Gastrocnemius medialis (tissue), 4 donors: ENCODE measurements at regions not wholly inside any gene's neighbourhood (a gene's known extent, or its start where the extent isn't known, plus 50 kb on each side); places are given as distances from the start of the nearest gene placed in this dataset.

ENCODE experiments used
- ATAC-seq, 2 donors: fragments of 150-250 bp; one replicate each; pipeline ENCODE4 v1.9.1; 2016
- DNase-seq, 2 donors: peaks; one replicate each; pipeline ENCODE4 v3.0.0-alpha.2; 2019
- H3K27ac ChIP-seq, 4 donors: fragments of 200-600 bp; sonication (generic); 1 replicate in 1 of 4; 2 replicates in 3 of 4; pipeline ENCODE4 v1.5.1; 2016 to 2018; ENCODE audit warnings: mild to moderate bottlenecking in 2 of 4, moderate library complexity in 1 of 4
- H3K27me3 ChIP-seq, 3 donors: fragments of 200-600 bp; sonication (generic) in 2 of 3; 1 replicate in 1 of 3; 2 replicates in 2 of 3; pipeline versions ENCODE4 v1.5.1 to v1.6.0; 2016 to 2019; ENCODE audit warnings: mild to moderate bottlenecking in 1 of 3, moderate library complexity in 1 of 3
- H3K36me3 ChIP-seq, 2 donors: fragments of 200-600 bp; sonication (generic) in 1 of 2; one replicate each; pipeline ENCODE4 v1.5.1; 2017 to 2018
- H3K4me1 ChIP-seq, 2 donors: fragments of 200-600 bp; sonication (generic) in 1 of 2; one replicate each; pipeline ENCODE4 v1.5.1; 2016 to 2017; ENCODE audit warnings: mild to moderate bottlenecking in 2 of 2
- H3K4me3 ChIP-seq, 4 donors: fragments of 200-600 bp; sonication (generic) in 3 of 4; 1 replicate in 1 of 4; 2 replicates in 3 of 4; pipeline ENCODE4 v1.5.1; 2016 to 2019; ENCODE audit warnings: mild to moderate bottlenecking in 2 of 4
- H3K9me3 ChIP-seq, 3 donors: fragments of 200-600 bp; sonication (generic) in 2 of 3; 1 replicate in 1 of 3; 2 replicates in 2 of 3; pipeline ENCODE4 v1.5.1; 2016 to 2019
- POLR2A ChIP-seq, 2 donors: fragments of 450-650 bp; IDR thresholded peaks; one replicate each; pipeline ENCODE4 v1.6.1; 2017; ENCODE audit warnings: antibody characterized with exemption in 2 of 2, mild to moderate bottlenecking in 2 of 2, moderate library complexity in 2 of 2
- in situ Hi-C, 4 donors: fragments of 200-750 bp; cut with MboI; loops; one replicate each; pipeline versions ENCODE4 v1.15.0 to v1.8.0; 2017; ENCODE audit warnings: low sequenced_read_pairs in 4 of 4
- intact Hi-C: fragments of 100-400 bp; cut with DNase I; formaldehyde crosslinking; loops from one replicate; pipeline ENCODE4 v1.15.1; 2023; ENCODE audit warnings: low total_unique reads
- TF ChIP-seq, protein P1 (sequence below), 5 experiments: fragments of 450-650 bp in 3 of 5; fragments of 200-600 bp in 2 of 5; sonication (generic) in 2 of 5; IDR thresholded peaks in 4 of 5; conservative IDR thresholded peaks in 1 of 5; 1 replicate in 4 of 5; 2 replicates in 1 of 5; pipeline ENCODE4 v1.5.1; 2016 to 2019; ENCODE audit warnings: antibody characterized with exemption in 5 of 5, mild to moderate bottlenecking in 3 of 5, moderate library complexity in 3 of 5

- no peak for ATAC-seq
- intact Hi-C loops, result no loop called here
- Histone ChIP-seq H3K4me1 (no peaks in the 10 kb centered on the region), H3K4me3 (no peak overlapping the region), H3K27ac (no peak overlapping the region), H3K9me3 (peaks cover 0 to 5% (median 0%) of the 10 kb centered on the region in 3 donors), H3K36me3 (no peaks in the 10 kb centered on the region), H3K27me3 (no peaks in the 10 kb centered on the region)
- DNase-seq, result no peak
- in situ Hi-C loops, result no loop called here
- TF ChIP-seq, protein P1, sequence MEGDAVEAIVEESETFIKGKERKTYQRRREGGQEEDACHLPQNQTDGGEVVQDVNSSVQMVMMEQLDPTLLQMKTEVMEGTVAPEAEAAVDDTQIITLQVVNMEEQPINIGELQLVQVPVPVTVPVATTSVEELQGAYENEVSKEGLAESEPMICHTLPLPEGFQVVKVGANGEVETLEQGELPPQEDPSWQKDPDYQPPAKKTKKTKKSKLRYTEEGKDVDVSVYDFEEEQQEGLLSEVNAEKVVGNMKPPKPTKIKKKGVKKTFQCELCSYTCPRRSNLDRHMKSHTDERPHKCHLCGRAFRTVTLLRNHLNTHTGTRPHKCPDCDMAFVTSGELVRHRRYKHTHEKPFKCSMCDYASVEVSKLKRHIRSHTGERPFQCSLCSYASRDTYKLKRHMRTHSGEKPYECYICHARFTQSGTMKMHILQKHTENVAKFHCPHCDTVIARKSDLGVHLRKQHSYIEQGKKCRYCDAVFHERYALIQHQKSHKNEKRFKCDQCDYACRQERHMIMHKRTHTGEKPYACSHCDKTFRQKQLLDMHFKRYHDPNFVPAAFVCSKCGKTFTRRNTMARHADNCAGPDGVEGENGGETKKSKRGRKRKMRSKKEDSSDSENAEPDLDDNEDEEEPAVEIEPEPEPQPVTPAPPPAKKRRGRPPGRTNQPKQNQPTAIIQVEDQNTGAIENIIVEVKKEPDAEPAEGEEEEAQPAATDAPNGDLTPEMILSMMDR (IDR thresholded peaks at IDR 0.05 in 4 of 5, conservative IDR thresholded peaks at IDR 0.05 in 1 of 5), result no peak
- no peak for TF ChIP-seq POLR2A (IDR thresholded peaks at IDR 0.05)
These were observed 330.0 kb upstream of the POU3F1 start for GRCh38 chr1:38376577-38376976.

- ATAC-seq (no peak), DNase-seq (no peak)
- TF ChIP-seq, protein P1 (IDR thresholded peaks at IDR 0.05 in 4 of 5, conservative IDR thresholded peaks at IDR 0.05 in 1 of 5), result no peak
- no peak for TF ChIP-seq POLR2A (IDR thresholded peaks at IDR 0.05)
- intact Hi-C loops (no loop called here), in situ Hi-C loops (no loop called here)
- no peak overlapping the region for H3K4me3 ChIP-seq
- H3K27me3 ChIP-seq, result peaks cover 0 to 2% (median 0%) of the 10 kb centered on the region in 3 donors
- H3K36me3 ChIP-seq, result no peaks in the 10 kb centered on the region
- H3K27ac ChIP-seq, result no peak overlapping the region
- H3K9me3 ChIP-seq, result peaks cover 0 to 5% (median 0%) of the 10 kb centered on the region in 3 donors
- no peaks in the 10 kb centered on the region for H3K4me1 ChIP-seq
These were observed 328.4 kb upstream of the POU3F1 start for GRCh38 chr1:38375035-38375434.

DNA sequence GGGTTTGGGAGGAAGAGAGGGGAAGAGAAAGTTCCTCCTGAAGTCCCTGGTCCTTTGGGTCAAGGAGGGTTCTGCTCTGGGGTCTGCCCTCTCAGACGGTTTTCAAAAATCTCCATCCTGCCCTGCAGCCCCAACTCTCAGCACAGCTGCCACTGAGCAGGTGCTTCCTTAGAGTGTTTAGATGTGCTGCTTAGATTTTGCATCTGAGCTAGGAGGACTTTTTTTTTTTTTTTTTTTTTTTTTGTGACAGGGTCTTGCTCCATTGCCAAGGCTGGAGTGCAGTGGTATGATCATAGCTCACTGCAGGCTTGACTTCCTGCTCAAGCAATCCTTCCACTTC, 324.9 kb upstream of the POU3F1 start:
- intact Hi-C loops (no loop called here), in situ Hi-C loops (no loop called here)
- TF ChIP-seq POLR2A (IDR thresholded peaks at IDR 0.05), result no peak
- TF ChIP-seq, protein P1 (IDR thresholded peaks at IDR 0.05 in 4 of 5, conservative IDR thresholded peaks at IDR 0.05 in 1 of 5), result no peak
- ATAC-seq, result no peak
- no peak overlapping the region for H3K4me3 ChIP-seq
- peaks cover 0 to 2% (median 0%) of the 10 kb centered on the region in 3 donors for H3K27me3 ChIP-seq
- no peaks in the 10 kb centered on the region for H3K4me1 ChIP-seq
- no peak overlapping the region for H3K27ac ChIP-seq
- peaks cover 0 to 5% (median 0%) of the 10 kb centered on the region in 3 donors for H3K9me3 ChIP-seq
- no peaks in the 10 kb centered on the region for H3K36me3 ChIP-seq
- no peak for DNase-seq

DNA sequence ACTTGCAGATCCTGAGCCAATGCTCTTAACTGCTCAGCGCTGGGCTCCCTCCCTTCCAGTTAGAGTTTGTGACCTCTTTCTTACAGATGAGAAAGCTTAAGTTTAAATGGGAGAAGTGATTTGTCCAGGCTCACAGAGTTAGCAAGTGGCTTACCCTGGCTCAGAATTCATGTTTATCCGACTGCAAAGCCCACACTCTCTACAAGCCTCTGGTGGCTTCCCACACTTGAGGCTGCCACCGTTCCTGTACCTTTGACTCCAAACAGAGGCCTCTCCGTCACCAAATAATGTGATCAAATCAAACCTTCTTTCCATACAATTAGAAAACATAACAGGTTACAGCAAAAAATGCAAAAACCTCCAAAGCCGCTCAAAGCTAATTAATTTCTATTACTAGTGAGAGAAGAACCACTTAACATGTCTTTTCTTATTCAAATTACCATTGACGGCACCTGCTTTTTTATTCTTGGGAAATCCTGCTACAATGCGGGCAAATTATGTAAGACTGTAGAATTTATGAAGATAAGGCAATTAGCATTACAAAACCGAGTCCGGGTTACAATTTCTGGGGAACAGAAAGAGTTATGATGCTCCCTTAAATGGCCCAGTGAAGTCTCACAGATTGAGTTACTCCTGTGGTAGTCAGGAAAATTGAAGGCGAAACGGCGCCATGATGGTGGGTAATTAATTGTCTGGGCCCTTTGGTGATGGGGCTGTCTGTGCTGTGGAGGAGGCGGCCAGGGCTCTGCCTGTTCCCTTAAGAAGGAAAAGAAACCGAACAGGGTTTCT, 324.3 kb upstream of the POU3F1 start:
- H3K4me1 ChIP-seq, result no peaks in the 10 kb centered on the region
- intact Hi-C loops, result no loop called here
- H3K9me3 ChIP-seq, result peaks cover 0 to 5% (median 0%) of the 10 kb centered on the region in 3 donors
- DNase-seq (no peak), ATAC-seq (no peak)
- H3K36me3 ChIP-seq, result no peaks in the 10 kb centered on the region
- H3K4me3 ChIP-seq, result no peak overlapping the region
- in situ Hi-C loops, result no loop called here
- TF ChIP-seq, protein P1 (IDR thresholded peaks at IDR 0.05 in 4 of 5, conservative IDR thresholded peaks at IDR 0.05 in 1 of 5), result no peak
- no peak for TF ChIP-seq POLR2A (IDR thresholded peaks at IDR 0.05)
- H3K27ac ChIP-seq, result no peak overlapping the region
- H3K27me3 ChIP-seq, result peaks cover 0 to 2% (median 0%) of the 10 kb centered on the region in 3 donors
